Ovary (tissue), 7 donors: ENCODE measurements at regions not wholly inside any gene's neighbourhood (a gene's known extent, or its start where the extent isn't known, plus 50 kb on each side); places are given as distances from the start of the nearest gene placed in this dataset.
A peak's percentile ranks its signal among the peaks of the same experiment; 100 is the strongest.

ENCODE experiments used
- DNase-seq, 5 donors: peaks; one replicate each; pipeline ENCODE4 v3.0.0-alpha.2; 2019 to 2020
- H3K27ac ChIP-seq, 2 donors: fragments of 200-600 bp; one replicate each; pipeline versions ENCODE4 v1.5.1 to v1.8.0; 2019 to 2022
- H3K27me3 ChIP-seq: fragments of 200-600 bp; one replicate; pipeline ENCODE4 v1.8.0; 2022
- H3K36me3 ChIP-seq: fragments of 200-600 bp; sonication (generic); one replicate; pipeline ENCODE4 v1.5.1; 2019
- H3K4me1 ChIP-seq: one replicate; pipeline ENCODE4 v1.8.1; 2013; ENCODE audit warnings: mild to moderate bottlenecking, moderate library complexity; ENCODE audit not compliant: insufficient read depth
- H3K4me3 ChIP-seq: fragments of 200-600 bp; sonication (generic); one replicate; pipeline ENCODE4 v1.5.1; 2017
- H3K9me3 ChIP-seq, 2 donors: fragments of 200-600 bp in 1 of 2; sonication (generic) in 1 of 2; one replicate each; pipeline versions ENCODE4 v1.5.1 to v1.8.1; 2013 to 2019; ENCODE audit warnings: mild to moderate bottlenecking in 1 of 2, moderate library complexity in 1 of 2
- CTCF ChIP-seq, 3 donors: fragments of 450-650 bp in 2 of 3; fragments of 200-600 bp in 1 of 3; IDR thresholded peaks; one replicate each; pipeline versions ENCODE4 v1.5.1 to v1.8.0; 2016 to 2022; ENCODE audit warnings: antibody characterized with exemption in 3 of 3, mild to moderate bottlenecking in 1 of 3
- EP300 ChIP-seq: sonication (generic); formaldehyde crosslinking; IDR thresholded peaks from one replicate; pipeline ENCODE4 v1.6.1; 2017; ENCODE audit warnings: antibody characterized with exemption
- POLR2A ChIP-seq: fragments of 450-650 bp; IDR thresholded peaks from one replicate; pipeline ENCODE4 v1.6.1; 2017; ENCODE audit warnings: antibody characterized with exemption, mild to moderate bottlenecking, moderate library complexity
- WGBS, 3 donors: extraction: QIAGEN DNeasy Blood & Tissue Kit in 1 of 3; methylation state at CpG; one replicate each; pipeline versions ENCODE4 v1.1.5 to v1.1.7; 2013 to 2017; 5-methylcytosine and 5-hydroxymethylcytosine counted together
- intact Hi-C, 4 donors: fragments of 100-400 bp; cut with DNase I; formaldehyde crosslinking; loops; one replicate each; pipeline versions ENCODE4 v1.11.0 to v1.15.1; 2022 to 2023
- donor health status: DM: no; HTN: no; CAD: no; lungs with moderate emphysema.
- donor health status: DM: no; HTN: no; CAD: no.
- donor health status: Bipolar disorder and iron deficiency.
- donor health status: DM: no; HTN: no; CAD: no.
- donor health status: DM: yes; HTN: yes; CAD: no.

- Histone ChIP-seq H3K27me3 (no peaks in the 10 kb centered on the region), H3K9me3 (no peaks in the 10 kb centered on the region), H3K36me3 (no peaks in the 10 kb centered on the region), H3K4me3 (no peak overlapping the region), H3K27ac (peak overlapping the region in 1 of 2 donors; percentile 35), H3K4me1 (peaks cover 5% of the 10 kb centered on the region)
- intact Hi-C loops = no loop called here
- TF ChIP-seq CTCF (IDR thresholded peaks at IDR 0.05) = no peak
- no peak for TF ChIP-seq POLR2A
- TF ChIP-seq EP300 = no peak
- DNase-seq = no peak
- 10 to 18% (median 13%) methylated on average over 1 of the region's 1 CpG for WGBS, 3 donors
Measured at GRCh38 chr18:22505141-22505591, 87.5 kb upstream of the CTAGE1 start.

- intact Hi-C loops = no loop called here
- H3K36me3 ChIP-seq = no peaks in the 10 kb centered on the region
- peaks cover 5% of the 10 kb centered on the region for H3K4me1 ChIP-seq
- no peaks in the 10 kb centered on the region for H3K9me3 ChIP-seq
- TF ChIP-seq CTCF (IDR thresholded peaks at IDR 0.05) (no peak), EP300 (no peak), POLR2A (no peak)
- WGBS, 3 donors = 59 to 76% (median 66%) methylated on average over 2 of the region's 2 CpGs
- H3K4me3 ChIP-seq = no peak overlapping the region
- DNase-seq = no peak
- H3K27me3 ChIP-seq = no peaks in the 10 kb centered on the region
- peak overlapping the region in 1 of 2 donors; percentile 42 for H3K27ac ChIP-seq
Measured at GRCh38 chr18:22507055-22507454, 89.3 kb upstream of the CTAGE1 start.

GRCh38 chr18:22509423-22509822 is 91.7 kb upstream of the CTAGE1 start:
- no peak overlapping the region for H3K4me3 ChIP-seq
- no peaks in the 10 kb centered on the region for H3K9me3 ChIP-seq
- H3K27ac ChIP-seq = no peak overlapping the region
- DNase-seq = no peak
- TF ChIP-seq POLR2A = no peak
- H3K4me1 ChIP-seq = peaks cover 2% of the 10 kb centered on the region
- no peaks in the 10 kb centered on the region for H3K27me3 ChIP-seq
- 0% methylated on average over 1 of the region's 1 CpG for WGBS, 3 donors
- intact Hi-C loops = no loop called here
- H3K36me3 ChIP-seq = no peaks in the 10 kb centered on the region

- 20 to 60% (median 35%) methylated on average over 1 of the region's 1 CpG for WGBS, 3 donors
- TF ChIP-seq POLR2A (no peak), CTCF (IDR thresholded peaks at IDR 0.05) (no peak), EP300 (no peak)
- no peak for DNase-seq
- H3K9me3 ChIP-seq = no peaks in the 10 kb centered on the region
- H3K36me3 ChIP-seq = no peaks in the 10 kb centered on the region
- H3K4me3 ChIP-seq = no peak overlapping the region
- intact Hi-C loops = no loop called here
- H3K27me3 ChIP-seq = no peaks in the 10 kb centered on the region
- H3K27ac ChIP-seq = no peak overlapping the region
- H3K4me1 ChIP-seq = no peaks in the 10 kb centered on the region
Measured at GRCh38 chr18:22510697-22511096, 93.0 kb upstream of the CTAGE1 start.

- DNase-seq = no peak
- WGBS, 3 donors = 92 to 96% (median 95%) methylated on average over 4 of the region's 4 CpGs
- no peak overlapping the region for H3K27ac ChIP-seq
- H3K4me3 ChIP-seq = no peak overlapping the region
- H3K9me3 ChIP-seq = no peaks in the 10 kb centered on the region
- TF ChIP-seq POLR2A = no peak
- no peak for TF ChIP-seq CTCF (IDR thresholded peaks at IDR 0.05)
- no peak for TF ChIP-seq EP300
- no peaks in the 10 kb centered on the region for H3K27me3 ChIP-seq
- intact Hi-C loops = no loop called here
- peaks cover 5% of the 10 kb centered on the region for H3K4me1 ChIP-seq
- no peaks in the 10 kb centered on the region for H3K36me3 ChIP-seq
Measured at GRCh38 chr18:22513721-22514481, 96.2 kb upstream of the CTAGE1 start.
